ENCODE measurements at regions not wholly inside any gene's neighbourhood (a gene's known extent, or its start where the extent isn't known, plus 50 kb on each side); places are given as distances from the start of the nearest gene placed in this dataset.

DNA sequence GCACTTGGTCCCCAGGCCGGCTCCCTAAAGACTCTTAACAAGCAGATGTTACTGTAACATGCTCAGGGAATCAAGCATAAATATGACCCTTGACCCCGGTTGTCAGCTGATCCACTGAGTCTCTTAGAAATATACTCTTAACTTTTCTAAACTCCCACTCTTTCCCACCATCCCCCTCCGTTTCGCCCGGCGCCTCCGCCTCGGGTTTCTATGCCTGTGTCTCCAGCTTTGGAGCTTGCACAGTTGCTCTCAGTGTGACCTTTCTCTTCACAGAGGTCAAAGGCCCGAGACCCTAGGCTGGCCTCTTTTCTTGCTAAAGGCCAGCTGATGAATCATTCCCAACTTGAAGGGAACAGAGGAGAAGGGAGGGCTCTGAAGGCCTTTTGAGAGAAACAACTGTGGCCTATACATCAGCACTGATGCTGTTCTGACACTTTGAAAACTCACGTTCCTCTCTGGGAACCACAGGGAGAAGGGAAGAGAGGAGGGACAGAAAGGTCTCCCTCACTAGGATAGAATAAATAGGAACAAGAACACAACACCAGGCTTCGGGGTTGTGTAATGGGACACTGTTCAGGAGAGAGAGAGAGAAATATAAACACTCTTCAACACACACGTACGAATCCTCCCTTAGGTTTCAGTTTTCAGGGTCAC lies 484.5 kb upstream of the NR2F2 start:
- no peak overlapping the region for H3K4me3 ChIP-seq
- intact Hi-C loops (cut with DNase I), result no loop called here
- no peaks in the 10 kb centered on the region for H3K4me1 ChIP-seq
- WGBS, 2 donors, result 76 to 82% methylated on average over 12 to 13 of the region's 13 CpGs
- no peaks in the 10 kb centered on the region for H3K36me3 ChIP-seq
- TF ChIP-seq POLR2A (IDR thresholded peaks at IDR 0.05), result no peak
- TF ChIP-seq, protein P1, sequence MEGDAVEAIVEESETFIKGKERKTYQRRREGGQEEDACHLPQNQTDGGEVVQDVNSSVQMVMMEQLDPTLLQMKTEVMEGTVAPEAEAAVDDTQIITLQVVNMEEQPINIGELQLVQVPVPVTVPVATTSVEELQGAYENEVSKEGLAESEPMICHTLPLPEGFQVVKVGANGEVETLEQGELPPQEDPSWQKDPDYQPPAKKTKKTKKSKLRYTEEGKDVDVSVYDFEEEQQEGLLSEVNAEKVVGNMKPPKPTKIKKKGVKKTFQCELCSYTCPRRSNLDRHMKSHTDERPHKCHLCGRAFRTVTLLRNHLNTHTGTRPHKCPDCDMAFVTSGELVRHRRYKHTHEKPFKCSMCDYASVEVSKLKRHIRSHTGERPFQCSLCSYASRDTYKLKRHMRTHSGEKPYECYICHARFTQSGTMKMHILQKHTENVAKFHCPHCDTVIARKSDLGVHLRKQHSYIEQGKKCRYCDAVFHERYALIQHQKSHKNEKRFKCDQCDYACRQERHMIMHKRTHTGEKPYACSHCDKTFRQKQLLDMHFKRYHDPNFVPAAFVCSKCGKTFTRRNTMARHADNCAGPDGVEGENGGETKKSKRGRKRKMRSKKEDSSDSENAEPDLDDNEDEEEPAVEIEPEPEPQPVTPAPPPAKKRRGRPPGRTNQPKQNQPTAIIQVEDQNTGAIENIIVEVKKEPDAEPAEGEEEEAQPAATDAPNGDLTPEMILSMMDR (IDR thresholded peaks at IDR 0.05), result no peak
- H3K27me3 ChIP-seq, result no peaks in the 10 kb centered on the region
- no peak for DNase-seq
- no peaks in the 10 kb centered on the region for H3K9me3 ChIP-seq
- peak overlapping the region in 3 of 4 donors; percentile 0 to 45 (median 17) for H3K27ac ChIP-seq

DNA sequence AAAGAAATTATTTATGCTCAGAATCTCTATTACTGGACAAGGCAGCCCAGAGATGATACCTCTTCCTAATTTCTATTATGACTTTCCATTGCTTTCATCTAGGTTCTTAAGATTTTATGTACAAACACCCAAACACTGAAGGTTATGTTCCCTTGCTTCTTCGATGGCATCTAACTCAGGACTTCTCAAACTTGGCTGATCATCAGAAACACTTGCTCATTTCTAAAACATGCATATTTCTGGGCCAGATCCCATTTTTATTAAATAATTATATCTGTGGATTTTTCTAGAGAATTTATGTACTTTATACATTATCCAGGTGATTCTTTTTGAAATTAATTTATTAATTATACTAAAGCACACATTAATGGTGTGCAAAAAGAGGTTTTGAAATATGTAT lies 482.4 kb upstream of the NR2F2 start:
- Histone ChIP-seq H3K4me1 (no peaks in the 10 kb centered on the region), H3K9me3 (no peaks in the 10 kb centered on the region), H3K4me3 (no peak overlapping the region), H3K36me3 (no peaks in the 10 kb centered on the region), H3K27ac (no peak overlapping the region), H3K27me3 (no peaks in the 10 kb centered on the region)
- intact Hi-C loops (cut with DNase I), result no loop called here
- 37 to 50% methylated on average over 1 of the region's 1 CpG for WGBS, 2 donors
- DNase-seq, result no peak
- no peak for TF ChIP-seq POLR2A (IDR thresholded peaks at IDR 0.05)
- TF ChIP-seq, protein P1 (IDR thresholded peaks at IDR 0.05), result no peak

DNA sequence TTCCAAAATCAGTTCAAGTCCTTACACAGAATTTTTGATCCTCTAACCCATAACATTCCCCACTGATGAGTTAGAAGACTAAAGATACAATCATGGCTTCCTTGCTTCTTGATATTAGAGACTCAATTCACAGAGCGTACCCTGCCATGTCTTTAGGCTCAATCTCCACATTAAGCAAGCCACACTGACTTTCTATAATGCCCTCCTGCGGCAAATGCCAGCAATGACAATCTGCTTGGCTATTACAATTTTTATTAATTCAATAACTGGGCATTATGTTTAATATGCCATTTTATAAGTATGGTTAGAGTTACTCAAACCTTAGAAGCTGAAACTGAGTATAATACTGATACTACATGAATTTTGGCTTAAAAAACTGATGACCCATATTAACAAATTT lies 479.7 kb upstream of the NR2F2 start:
- TF ChIP-seq POLR2A (IDR thresholded peaks at IDR 0.05), result no peak
- TF ChIP-seq, protein P1 (IDR thresholded peaks at IDR 0.05), result no peak
- Histone ChIP-seq H3K27me3 (no peaks in the 10 kb centered on the region), H3K9me3 (no peaks in the 10 kb centered on the region), H3K4me1 (no peaks in the 10 kb centered on the region), H3K4me3 (no peak overlapping the region), H3K27ac (no peak overlapping the region), H3K36me3 (no peaks in the 10 kb centered on the region)
- intact Hi-C loops (cut with DNase I), result no loop called here
- no peak for DNase-seq
- 86 to 87% methylated on average over 2 of the region's 2 CpGs for WGBS, 2 donors

DNA sequence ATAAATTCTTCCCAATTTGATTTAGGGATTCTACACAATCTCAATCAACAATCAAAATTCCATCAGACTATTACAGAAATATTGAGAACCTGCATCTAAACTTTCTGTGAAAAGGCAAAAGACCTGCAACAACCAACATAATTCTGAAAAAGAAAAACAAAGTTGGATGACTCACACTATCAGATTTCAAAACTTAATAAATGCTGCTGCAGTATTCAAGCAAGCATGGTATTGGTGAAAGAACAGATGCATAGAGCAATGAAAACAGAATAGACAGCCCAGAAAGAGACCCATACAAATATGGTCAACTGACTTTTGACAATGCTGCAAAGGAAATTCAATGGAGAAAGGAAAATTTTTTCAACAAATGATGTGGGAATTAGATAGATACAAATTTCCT lies 477.1 kb upstream of the NR2F2 start:
- H3K9me3 ChIP-seq, result no peaks in the 10 kb centered on the region
- H3K27ac ChIP-seq, result no peak overlapping the region
- H3K36me3 ChIP-seq, result no peaks in the 10 kb centered on the region
- DNase-seq, result no peak
- no peak overlapping the region for H3K4me3 ChIP-seq
- H3K27me3 ChIP-seq, result no peaks in the 10 kb centered on the region
- H3K4me1 ChIP-seq, result no peaks in the 10 kb centered on the region
- TF ChIP-seq, protein P1 (IDR thresholded peaks at IDR 0.05), result no peak
- TF ChIP-seq POLR2A (IDR thresholded peaks at IDR 0.05), result no peak
- intact Hi-C loops (cut with DNase I), result no loop called here

DNA sequence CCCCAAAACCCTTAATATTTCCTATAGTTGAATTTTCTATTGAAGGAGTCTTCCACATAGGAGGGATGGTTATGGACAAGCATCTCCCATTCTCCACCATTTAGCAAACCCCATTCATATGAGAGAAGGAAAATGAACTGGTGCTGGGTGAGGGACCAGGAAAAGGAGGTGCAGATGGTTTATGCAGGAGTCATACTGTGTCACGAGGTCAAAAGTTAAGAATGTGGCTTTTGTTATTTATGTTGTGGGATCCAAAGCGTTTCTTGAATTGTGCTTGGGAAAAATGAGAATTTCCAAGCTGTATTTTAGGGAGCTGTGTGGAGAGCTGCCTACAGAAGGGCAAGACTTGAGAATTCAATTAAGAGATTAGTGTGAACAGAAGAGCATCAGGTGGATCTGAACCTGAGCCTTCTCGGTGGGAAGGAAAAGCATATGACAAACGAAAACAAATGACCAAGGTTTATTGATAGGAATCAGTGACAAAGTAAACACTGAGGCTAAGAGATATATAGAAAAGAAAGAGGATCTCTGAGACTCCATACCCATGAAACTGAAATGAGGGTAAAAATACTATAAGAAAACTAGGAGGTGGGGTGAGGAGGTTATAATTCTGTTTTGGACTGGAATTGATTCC lies 473.3 kb upstream of the NR2F2 start:
- Histone ChIP-seq H3K27ac (peak overlapping the region in 3 of 4 donors; percentile 13 to 62 (median 31)), H3K4me1 (no peaks in the 10 kb centered on the region), H3K36me3 (no peaks in the 10 kb centered on the region), H3K4me3 (no peak overlapping the region), H3K9me3 (no peaks in the 10 kb centered on the region), H3K27me3 (no peaks in the 10 kb centered on the region)
- intact Hi-C loops (cut with DNase I), result no loop called here
- 53 to 59% methylated on average over 4 of the region's 4 CpGs for WGBS, 2 donors
- DNase-seq, result no peak
- TF ChIP-seq, protein P1 (IDR thresholded peaks at IDR 0.05), result no peak
- no peak for TF ChIP-seq POLR2A (IDR thresholded peaks at IDR 0.05)
